ENCODE measurements at regions not wholly inside any gene's neighbourhood (a gene's known extent, or its start where the extent isn't known, plus 50 kb on each side); places are given as distances from the start of the nearest gene placed in this dataset.

- Mint-ChIP-seq H3K27me3 (peaks cover 27% of the 10 kb centered on the region), H3K36me3 (ENCODE audit: low read depth) (no peaks in the 10 kb centered on the region), H3K27ac (no peak overlapping the region), H3K9me3 (no peaks in the 10 kb centered on the region), H3K4me1 (peaks cover 15% of the 10 kb centered on the region), H3K4me3 (no peak overlapping the region)
- DNase-seq (no peak), ATAC-seq (peak; percentile 57)
These were observed 64.2 kb downstream of the LLPH start for GRCh38 chr12:66066137-66066928.

- Mint-ChIP-seq H3K4me3 (no peak overlapping the region), H3K27ac (no peak overlapping the region), H3K4me1 (peaks cover 15% of the 10 kb centered on the region), H3K36me3 (ENCODE audit: low read depth) (no peaks in the 10 kb centered on the region), H3K27me3 (peaks cover 27% of the 10 kb centered on the region), H3K9me3 (no peaks in the 10 kb centered on the region)
- DNase-seq = no peak
- no peak for ATAC-seq
These were observed 64.9 kb downstream of the LLPH start for GRCh38 chr12:66065641-66066136.

GRCh38 chr12:66065150-66065549 is 65.4 kb downstream of the LLPH start:
- Mint-ChIP-seq H3K4me3 (no peak overlapping the region), H3K9me3 (no peaks in the 10 kb centered on the region), H3K27ac (no peak overlapping the region), H3K4me1 (peaks cover 15% of the 10 kb centered on the region), H3K27me3 (peaks cover 27% of the 10 kb centered on the region), H3K36me3 (ENCODE audit: low read depth) (no peaks in the 10 kb centered on the region)
- DNase-seq = no peak
- ATAC-seq = no peak

- peaks cover 27% of the 10 kb centered on the region for H3K27me3 Mint-ChIP-seq
- no peak overlapping the region for H3K4me3 Mint-ChIP-seq
- H3K36me3 Mint-ChIP-seq (ENCODE audit: low read depth) = no peaks in the 10 kb centered on the region
- ATAC-seq (no peak), DNase-seq (no peak)
- H3K27ac Mint-ChIP-seq = no peak overlapping the region
- peaks cover 15% of the 10 kb centered on the region for H3K4me1 Mint-ChIP-seq
- no peaks in the 10 kb centered on the region for H3K9me3 Mint-ChIP-seq
These were observed 66.6 kb downstream of the LLPH start for GRCh38 chr12:66063916-66064315.

- Mint-ChIP-seq H3K9me3 (no peaks in the 10 kb centered on the region), H3K36me3 (ENCODE audit: low read depth) (no peaks in the 10 kb centered on the region), H3K27ac (no peak overlapping the region), H3K4me1 (peaks cover 14% of the 10 kb centered on the region), H3K4me3 (no peak overlapping the region), H3K27me3 (peaks cover 27% of the 10 kb centered on the region)
- DNase-seq = no peak
- ATAC-seq = no peak
These were observed 68.3 kb downstream of the LLPH start for GRCh38 chr12:66062290-66062625.

GRCh38 chr12:66061557-66062289 is 68.8 kb downstream of the LLPH start:
- DNase-seq (no peak), ATAC-seq (no peak)
- Mint-ChIP-seq H3K27me3 (peaks cover 25% of the 10 kb centered on the region), H3K4me1 (peaks cover 10% of the 10 kb centered on the region), H3K9me3 (no peaks in the 10 kb centered on the region), H3K36me3 (ENCODE audit: low read depth) (no peaks in the 10 kb centered on the region), H3K4me3 (no peak overlapping the region), H3K27ac (no peak overlapping the region)

- ATAC-seq (no peak), DNase-seq (no peak)
- Mint-ChIP-seq H3K27me3 (peaks cover 21% of the 10 kb centered on the region), H3K36me3 (ENCODE audit: low read depth) (no peaks in the 10 kb centered on the region), H3K9me3 (no peaks in the 10 kb centered on the region), H3K27ac (no peak overlapping the region), H3K4me1 (peaks cover 4% of the 10 kb centered on the region), H3K4me3 (no peak overlapping the region)
These were observed 69.5 kb downstream of the LLPH start for GRCh38 chr12:66061076-66061475.

- no peak overlapping the region for H3K27ac Mint-ChIP-seq
- DNase-seq (no peak), ATAC-seq (no peak)
- peaks cover 21% of the 10 kb centered on the region for H3K27me3 Mint-ChIP-seq
- H3K4me1 Mint-ChIP-seq = peaks cover 2% of the 10 kb centered on the region
- no peaks in the 10 kb centered on the region for H3K36me3 Mint-ChIP-seq (ENCODE audit: low read depth)
- H3K4me3 Mint-ChIP-seq = no peak overlapping the region
- no peaks in the 10 kb centered on the region for H3K9me3 Mint-ChIP-seq
These were observed 70.2 kb downstream of the LLPH start for GRCh38 chr12:66060163-66060907.

GRCh38 chr12:66059666-66060065 is 70.9 kb downstream of the LLPH start:
- no peak for ATAC-seq
- Mint-ChIP-seq H3K27ac (no peak overlapping the region), H3K4me3 (no peak overlapping the region)

GRCh38 chr12:66058554-66058953 is 72.0 kb downstream of the LLPH start:
- DNase-seq (no peak), ATAC-seq (no peak)
- Mint-ChIP-seq H3K27ac (no peak overlapping the region), H3K4me3 (no peak overlapping the region), H3K27me3 (peaks cover 10% of the 10 kb centered on the region), H3K9me3 (no peaks in the 10 kb centered on the region), H3K36me3 (ENCODE audit: low read depth) (no peaks in the 10 kb centered on the region), H3K4me1 (peaks cover 2% of the 10 kb centered on the region)

More at GRCh38 chr12:66059666-66060065, 70.9 kb downstream of the LLPH start:
- H3K4me1 Mint-ChIP-seq = peaks cover 2% of the 10 kb centered on the region
- no peaks in the 10 kb centered on the region for H3K9me3 Mint-ChIP-seq
- H3K27me3 Mint-ChIP-seq = peaks cover 14% of the 10 kb centered on the region
- H3K36me3 Mint-ChIP-seq (ENCODE audit: low read depth) = no peaks in the 10 kb centered on the region
- no peak for DNase-seq

- Mint-ChIP-seq H3K27me3 (peaks cover 13% of the 10 kb centered on the region), H3K36me3 (ENCODE audit: low read depth) (no peaks in the 10 kb centered on the region), H3K4me1 (peaks cover 2% of the 10 kb centered on the region), H3K4me3 (no peak overlapping the region), H3K9me3 (no peaks in the 10 kb centered on the region), H3K27ac (no peak overlapping the region)
- ATAC-seq (no peak), DNase-seq (no peak)
These were observed 74.7 kb downstream of the LLPH start for GRCh38 chr12:66055837-66056319.

GRCh38 chr12:66052988-66053615 is 77.4 kb downstream of the LLPH start:
- ATAC-seq (no peak), DNase-seq (no peak)
- no peak overlapping the region for H3K4me3 Mint-ChIP-seq
- H3K4me1 Mint-ChIP-seq = peaks cover 2% of the 10 kb centered on the region
- no peak overlapping the region for H3K27ac Mint-ChIP-seq
- peaks cover 13% of the 10 kb centered on the region for H3K27me3 Mint-ChIP-seq
- H3K9me3 Mint-ChIP-seq = no peaks in the 10 kb centered on the region
- no peaks in the 10 kb centered on the region for H3K36me3 Mint-ChIP-seq (ENCODE audit: low read depth)

- Mint-ChIP-seq H3K9me3 (no peaks in the 10 kb centered on the region), H3K36me3 (ENCODE audit: low read depth) (no peaks in the 10 kb centered on the region), H3K27me3 (peaks cover 13% of the 10 kb centered on the region), H3K4me1 (peaks cover 6% of the 10 kb centered on the region), H3K27ac (no peak overlapping the region), H3K4me3 (no peak overlapping the region)
- ATAC-seq = no peak
- no peak for DNase-seq
These were observed 79.2 kb downstream of the LLPH start for GRCh38 chr12:66051361-66051760.

GRCh38 chr12:66050610-66051009 is 79.9 kb downstream of the LLPH start:
- H3K4me1 Mint-ChIP-seq = peaks cover 4% of the 10 kb centered on the region
- H3K27ac Mint-ChIP-seq = no peak overlapping the region
- DNase-seq (no peak), ATAC-seq (no peak)
- no peak overlapping the region for H3K4me3 Mint-ChIP-seq
- H3K27me3 Mint-ChIP-seq = peaks cover 13% of the 10 kb centered on the region
- no peaks in the 10 kb centered on the region for H3K36me3 Mint-ChIP-seq (ENCODE audit: low read depth)
- H3K9me3 Mint-ChIP-seq = no peaks in the 10 kb centered on the region

All from activated naive CD8-positive, alpha-beta T cell treated with anti-CD3 and anti-CD28 coated beads, Interleukin-2, amount 50 U/mL, for 24 hours (primary cell).